ENCODE measurements at regions not wholly inside any gene's neighbourhood (a gene's known extent, or its start where the extent isn't known, plus 50 kb on each side); places are given as distances from the start of the nearest gene placed in this dataset.

DNA sequence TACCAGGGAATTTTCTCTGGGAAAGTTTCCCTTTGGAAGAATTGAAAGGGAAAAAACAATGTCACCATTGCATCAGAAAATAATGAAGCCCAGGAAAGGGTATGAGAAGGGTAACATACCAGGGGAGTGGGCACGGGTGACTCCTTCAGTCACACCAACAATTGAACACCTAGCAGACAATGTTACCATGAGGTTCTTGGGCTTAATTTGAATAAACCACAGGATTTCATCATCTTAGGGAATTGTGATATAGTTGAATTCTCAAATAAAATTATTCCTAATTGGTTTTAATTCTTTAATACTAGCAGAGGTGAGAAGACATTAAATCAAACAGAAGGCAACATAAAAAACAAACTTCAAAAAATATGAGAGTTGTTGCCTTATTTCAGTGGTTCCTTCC is 73.7 kb upstream of the RREB1 start:
- no peak for TF ChIP-seq CTCF (IDR thresholded peaks at IDR 0.05; ENCODE audit: low read length, missing control alignments)
- DNase-seq (ENCODE audit: low read depth): no peak

GRCh38 chr6:7035837-7036249 is 71.9 kb upstream of the RREB1 start:
- DNase-seq (ENCODE audit: low read depth): no peak
- H3K4me3 ChIP-seq (replicated peaks; ENCODE audit: low read depth, low read length): no peak overlapping the region
- TF ChIP-seq CTCF (IDR thresholded peaks at IDR 0.05; ENCODE audit: low read length, missing control alignments): no peak

More for the DNA sequence above, 73.7 kb upstream of the RREB1 start:
- H3K4me3 ChIP-seq (replicated peaks; ENCODE audit: low read depth, low read length): no peak overlapping the region

DNA sequence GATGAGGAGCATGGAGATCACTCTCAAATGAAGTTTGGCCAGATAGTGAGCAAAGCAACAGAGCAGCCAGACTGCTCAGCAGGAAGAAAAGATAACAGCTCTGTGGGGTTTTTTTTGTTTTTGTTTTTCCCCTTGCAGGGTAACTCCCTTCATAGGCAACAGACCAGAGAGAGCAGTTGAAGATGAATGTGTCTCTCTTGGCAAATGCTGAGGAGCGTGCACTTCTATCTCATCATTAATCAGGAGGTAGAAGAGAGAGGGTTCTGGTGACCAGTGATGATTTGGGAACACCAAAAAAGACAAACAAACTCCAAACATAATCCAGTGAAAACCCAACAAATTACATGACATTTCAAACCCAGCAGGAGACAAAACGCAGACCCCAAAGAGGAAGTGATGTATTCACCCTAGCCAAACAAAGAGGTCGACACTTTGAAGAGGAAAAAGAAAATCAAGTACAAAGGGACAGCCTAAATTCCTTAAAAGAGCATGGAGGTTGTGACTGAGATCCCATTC is 66.2 kb upstream of the RREB1 start:
- TF ChIP-seq CTCF (IDR thresholded peaks at IDR 0.05; ENCODE audit: low read length, missing control alignments): no peak
- no peak for DNase-seq (ENCODE audit: low read depth)

DNA sequence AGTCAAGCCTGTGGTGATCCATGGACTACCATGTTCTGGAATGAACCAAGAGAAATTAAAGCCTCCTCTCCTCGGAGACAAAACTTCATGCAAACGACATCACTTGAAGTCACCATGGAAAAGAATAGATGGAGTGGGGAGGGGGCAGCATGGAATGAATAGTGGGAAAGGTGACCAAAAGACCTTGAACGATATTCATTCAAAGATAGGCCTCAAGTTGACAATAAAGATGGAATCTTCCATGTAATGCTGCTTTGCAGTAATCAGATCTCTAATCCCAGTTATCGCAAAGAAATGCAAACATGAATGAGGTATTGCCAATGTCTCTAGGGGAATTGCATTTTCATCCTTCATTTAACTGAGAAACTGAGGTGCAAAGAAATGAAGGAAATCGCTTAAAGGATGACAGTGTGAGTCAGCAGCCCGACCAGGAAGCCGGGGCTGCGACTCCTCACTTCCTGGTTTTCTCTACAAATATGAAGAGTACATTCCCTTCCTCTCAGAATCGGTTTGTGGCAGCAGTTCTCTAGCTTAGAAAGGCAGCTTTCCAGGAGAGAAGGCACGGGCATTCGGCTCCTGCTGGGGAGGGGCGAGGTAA is 65.6 kb upstream of the RREB1 start:
- no peak for TF ChIP-seq CTCF (IDR thresholded peaks at IDR 0.05; ENCODE audit: low read length, missing control alignments)
- no peak overlapping the region for H3K4me3 ChIP-seq (replicated peaks; ENCODE audit: low read depth, low read length)
- peak; percentile 41 for DNase-seq (ENCODE audit: low read depth)

More for the DNA sequence above, 66.2 kb upstream of the RREB1 start:
- no peak overlapping the region for H3K4me3 ChIP-seq (replicated peaks; ENCODE audit: low read depth, low read length)

GRCh38 chr6:7042654-7043545 is 64.9 kb upstream of the RREB1 start:
- TF ChIP-seq CTCF (IDR thresholded peaks at IDR 0.05; ENCODE audit: low read length, missing control alignments): no peak
- H3K4me3 ChIP-seq (replicated peaks; ENCODE audit: low read depth, low read length): no peak overlapping the region
- no peak for DNase-seq (ENCODE audit: low read depth)

DNA sequence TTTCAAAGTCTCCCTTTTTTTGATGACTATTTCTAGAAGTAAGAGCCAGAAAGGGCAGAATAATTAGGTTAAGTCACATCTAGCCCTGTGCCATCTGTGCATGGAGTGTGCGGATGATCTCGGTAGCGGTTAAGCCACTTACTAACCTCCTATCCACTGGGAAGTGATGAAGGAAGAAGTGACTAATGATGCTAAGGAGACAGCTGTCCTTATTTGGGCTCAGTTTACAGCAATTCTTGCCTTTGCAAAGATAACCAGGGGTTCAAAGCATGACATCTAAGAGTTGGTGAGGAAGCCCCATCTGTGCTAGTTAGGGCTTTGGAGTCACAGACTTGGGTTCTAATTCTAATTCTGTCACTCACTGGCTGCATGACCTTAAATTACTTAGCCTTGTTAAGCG is 62.4 kb upstream of the RREB1 start:
- no peak for DNase-seq (ENCODE audit: low read depth)
- no peak overlapping the region for H3K4me3 ChIP-seq (replicated peaks; ENCODE audit: low read depth, low read length)
- no peak for TF ChIP-seq CTCF (IDR thresholded peaks at IDR 0.05; ENCODE audit: low read length, missing control alignments)

Data from fibroblast of pulmonary artery (primary cell).